HepG2 (cell line): ENCODE measurements at regions not wholly inside any gene's neighbourhood (a gene's known extent, or its start where the extent isn't known, plus 50 kb on each side); places are given as distances from the start of the nearest gene placed in this dataset.

Source experiments
- AKNA ChIP-seq: sonication (generic); formaldehyde crosslinking; IDR thresholded peaks from 2 replicates; pipeline ENCODE4 v1.4.0; 2020; ENCODE audit warnings: missing genetic modification reagents, borderline replicate concordance
- ATF4 ChIP-seq, 2 experiments: fragments of 450-650 bp in 1 of 2; sonication (generic) in 1 of 2; formaldehyde crosslinking; IDR thresholded peaks; 2 replicates each; pipeline versions ENCODE4 v1.5.0 to v1.8.0; 2020 to 2022; ENCODE audit warnings: mild to moderate bottlenecking in 1 of 2, missing genetic modification reagents in 1 of 2
- IRF1 ChIP-seq: sonication (generic); formaldehyde crosslinking; IDR thresholded peaks from 2 replicates; pipeline ENCODE4 v1.4.0; 2020; ENCODE audit warnings: low read depth, mild to moderate bottlenecking, missing genetic modification reagents
- PBX3 ChIP-seq: sonication (generic); formaldehyde crosslinking; IDR thresholded peaks from 2 replicates; pipeline ENCODE4 v1.8.1; 2023; ENCODE audit warnings: missing genetic modification reagents, inconsistent platforms, borderline replicate concordance
- PREB ChIP-seq: sonication (generic); formaldehyde crosslinking; IDR thresholded peaks from 2 replicates; pipeline ENCODE4 v1.4.0; 2020; ENCODE audit warnings: missing genetic modification reagents
- RNF2 ChIP-seq: fragments of 450-650 bp; conservative IDR thresholded peaks from 2 replicates; pipeline ENCODE4 v1.6.1; 2016; ENCODE audit warnings: low read depth
- SNAPC2 ChIP-seq: sonication (generic); formaldehyde crosslinking; IDR thresholded peaks from 2 replicates; pipeline ENCODE4 v1.8.1; 2022; ENCODE audit warnings: mild to moderate bottlenecking, missing genetic modification reagents
- TBL1XR1 ChIP-seq: fragments of 150-350 bp; IDR thresholded peaks from 2 replicates; pipeline ENCODE4 v1.6.1; 2014; ENCODE audit warnings: borderline replicate concordance, low read length; ENCODE audit not compliant: partially characterized antibody
- TCF7L2 ChIP-seq: IDR thresholded peaks from 2 replicates; pipeline ENCODE4 v1.6.1; 2011; ENCODE audit warnings: mild to moderate bottlenecking, low read depth, low read length, moderate library complexity
- ZBTB4 ChIP-seq: sonication (generic); formaldehyde crosslinking; IDR thresholded peaks from 2 replicates; pipeline ENCODE4 v1.4.0; 2020; ENCODE audit warnings: missing genetic modification reagents, mild to moderate bottlenecking, borderline replicate concordance
- ZFX ChIP-seq: sonication (generic); formaldehyde crosslinking; IDR thresholded peaks from 2 replicates; pipeline ENCODE4 v1.4.0; 2020; ENCODE audit warnings: mild to moderate bottlenecking, low read depth, missing genetic modification reagents, moderate library complexity
- ZNF225 ChIP-seq: sonication (generic); formaldehyde crosslinking; IDR thresholded peaks from 2 replicates; pipeline ENCODE4 v1.4.0; 2020; ENCODE audit warnings: mild to moderate bottlenecking, missing genetic modification reagents
- ZNF564 ChIP-seq: sonication (generic); formaldehyde crosslinking; IDR thresholded peaks from 2 replicates; pipeline ENCODE4 v1.8.1; 2023; ENCODE audit warnings: mild to moderate bottlenecking, missing genetic modification reagents
- ZNF780A ChIP-seq: sonication (generic); formaldehyde crosslinking; IDR thresholded peaks from 2 replicates; pipeline ENCODE4 v1.8.0; 2022; ENCODE audit warnings: mild to moderate bottlenecking, missing genetic modification reagents, moderate library complexity

- TF ChIP-seq ATF4 (CRISPR knock-in tag; IDR thresholded peaks at IDR 0.05) (no peak), SNAPC2 (CRISPR knock-in tag) (no peak), RNF2 (no peak), ZNF564 (no peak), PREB (CRISPR knock-in tag) (no peak), AKNA (CRISPR knock-in tag) (no peak), ZNF780A (CRISPR knock-in tag) (no peak), TBL1XR1 (no peak), IRF1 (CRISPR knock-in tag) (no peak), ZNF225 (CRISPR knock-in tag) (no peak), ZBTB4 (no peak), TCF7L2 (no peak), PBX3 (no peak), ZFX (no peak)
- TF ChIP-seq, all 625 proteins: peak for 0
Observed at GRCh38 chr1:193543259-193543658, 356.8 kb upstream of the B3GALT2 start (continued).
